SK-N-SH treated with all-trans-retinoic acid at 6 μM for 48 hours (cell line): ENCODE measurements at regions not wholly inside any gene's neighbourhood (a gene's known extent, or its start where the extent isn't known, plus 50 kb on each side); places are given as distances from the start of the nearest gene placed in this dataset.
"Not testable (repeated sequence)": the region's sequence is repeated elsewhere in the genome, so short reads cannot be mapped to it uniquely, and the experiment has no call there.

Source experiments
- ATAC-seq: fragments of 200-7000 bp; cut with Tn5 transposase; 3 replicates; pipeline ENCODE4 v1.9.1; 2020; ENCODE audit warnings: mild to moderate bottlenecking, moderate library complexity
- BACH2 ChIP-seq: fragments of 250-450 bp; sonication (Bioruptor Pico); IDR thresholded peaks from 2 replicates; pipeline ENCODE4 v1.9.0; 2021; ENCODE audit warnings: mild to moderate bottlenecking, borderline replicate concordance
- CREB5 ChIP-seq: fragments of 250-450 bp; sonication (Bioruptor Pico); IDR thresholded peaks from 2 replicates; pipeline ENCODE4 v1.5.1; 2020; ENCODE audit warnings: low read depth, mild to moderate bottlenecking, moderate library complexity
- CSDC2 ChIP-seq: fragments of 250-450 bp; sonication (Bioruptor Pico); IDR thresholded peaks from 2 replicates; pipeline ENCODE4 v1.5.0; 2020; ENCODE audit warnings: mild to moderate bottlenecking, moderate library complexity
- CSRNP3 ChIP-seq: fragments of 250-450 bp; sonication (Bioruptor Pico); IDR thresholded peaks from 2 replicates; pipeline ENCODE4 v1.5.1; 2021; ENCODE audit warnings: mild to moderate bottlenecking, moderate library complexity
- ESRRG ChIP-seq: fragments of 250-450 bp; sonication (Bioruptor Pico); IDR thresholded peaks from 2 replicates; pipeline ENCODE4 v1.6.1; 2021; ENCODE audit warnings: mild to moderate bottlenecking
- GLIS3 ChIP-seq: fragments of 250-450 bp; sonication (Bioruptor Pico); IDR thresholded peaks from 2 replicates; pipeline ENCODE4 v1.5.0; 2020; ENCODE audit warnings: mild to moderate bottlenecking, moderate library complexity
- ISL1 ChIP-seq: fragments of 250-450 bp; sonication (Bioruptor Pico); IDR thresholded peaks from 2 replicates; pipeline ENCODE4 v2.1.2; 2022; ENCODE audit warnings: mild to moderate bottlenecking, moderate library complexity
- OSR1 ChIP-seq: fragments of 250-450 bp; sonication (Bioruptor Pico); IDR thresholded peaks from 2 replicates; pipeline ENCODE4 v1.8.0; 2022; ENCODE audit warnings: moderate library complexity, mild to moderate bottlenecking, inconsistent platforms
- PATZ1 ChIP-seq: fragments of 250-450 bp; sonication (Bioruptor Pico); IDR thresholded peaks from 2 replicates; pipeline ENCODE4 v1.8.0; 2020; ENCODE audit warnings: mild to moderate bottlenecking, moderate library complexity, borderline replicate concordance
- POU6F1 ChIP-seq: fragments of 250-450 bp; sonication (Bioruptor Pico); IDR thresholded peaks from 2 replicates; pipeline ENCODE4 v1.8.0; 2021; ENCODE audit warnings: low read depth, mild to moderate bottlenecking, moderate library complexity, borderline replicate concordance
- PPARA ChIP-seq: fragments of 250-450 bp; sonication (Bioruptor Pico); IDR thresholded peaks from 2 replicates; pipeline ENCODE4 v1.5.0; 2020; ENCODE audit warnings: mild to moderate bottlenecking, borderline replicate concordance
- RARB ChIP-seq: fragments of 250-450 bp; sonication (Bioruptor Pico); IDR thresholded peaks from 2 replicates; pipeline ENCODE4 v1.8.0; 2021; ENCODE audit warnings: mild to moderate bottlenecking, moderate library complexity
- TCF4 ChIP-seq: fragments of 250-450 bp; sonication (Bioruptor Pico); IDR thresholded peaks from 2 replicates; pipeline ENCODE4 v1.8.0; 2021; ENCODE audit warnings: mild to moderate bottlenecking, moderate library complexity, borderline replicate concordance
- TOX ChIP-seq: fragments of 250-450 bp; sonication (Bioruptor Pico); IDR thresholded peaks from 2 replicates; pipeline ENCODE4 v1.8.0; 2021; ENCODE audit warnings: mild to moderate bottlenecking, moderate library complexity, borderline replicate concordance
- TSHZ2 ChIP-seq: fragments of 250-450 bp; sonication (Bioruptor Pico); IDR thresholded peaks from 2 replicates; pipeline ENCODE4 v1.5.0; 2020; ENCODE audit warnings: mild to moderate bottlenecking, moderate library complexity
- ZC3H10 ChIP-seq: fragments of 250-450 bp; sonication (Bioruptor Pico); IDR thresholded peaks from 2 replicates; pipeline ENCODE4 v1.5.1; 2021; ENCODE audit warnings: mild to moderate bottlenecking, moderate library complexity
- ZFP30 ChIP-seq: fragments of 450-650 bp; formaldehyde crosslinking; IDR thresholded peaks from 2 replicates; pipeline ENCODE4 v1.5.0; 2022; ENCODE audit warnings: mild to moderate bottlenecking, moderate library complexity
- ZNF565 ChIP-seq: fragments of 450-650 bp; formaldehyde crosslinking; conservative IDR thresholded peaks from 2 replicates; pipeline ENCODE4 v1.5.0; 2020; ENCODE audit warnings: low read depth, mild to moderate bottlenecking, moderate library complexity
- ZNF70 ChIP-seq: fragments of 450-650 bp; formaldehyde crosslinking; IDR thresholded peaks from 2 replicates; pipeline ENCODE4 v1.5.0; 2020; ENCODE audit warnings: mild to moderate bottlenecking, moderate library complexity
- ZNF8 ChIP-seq: fragments of 450-650 bp; formaldehyde crosslinking; IDR thresholded peaks from 2 replicates; pipeline ENCODE4 v1.5.0; 2020; ENCODE audit warnings: mild to moderate bottlenecking, moderate library complexity

GRCh38 chr21:36229181-36229580, 72.6 kb downstream of the DOP1B start:
- TF ChIP-seq PATZ1 (CRISPR knock-in tag) (no peak), PPARA (CRISPR knock-in tag) (no peak), CREB5 (no peak)
- ATAC-seq, result no peak

- not testable (repeated sequence) for ATAC-seq
These were observed 74.8 kb downstream of the DOP1B start for GRCh38 chr21:36231444-36231843.

- no peak for ATAC-seq
- TF ChIP-seq POU6F1 (CRISPR knock-in tag) (no peak), OSR1 (CRISPR knock-in tag) (no peak), TSHZ2 (no peak), TOX (CRISPR knock-in tag) (no peak), ISL1 (no peak), ZNF70 (CRISPR knock-in tag) (no peak), ZNF565 (no peak), ESRRG (CRISPR knock-in tag) (no peak), GLIS3 (CRISPR knock-in tag) (no peak), TCF4 (no peak), PPARA (CRISPR knock-in tag) (no peak), BACH2 (CRISPR knock-in tag) (no peak), ZNF8 (CRISPR knock-in tag) (no peak), RARB (CRISPR knock-in tag) (no peak), ZC3H10 (CRISPR knock-in tag) (no peak), CREB5 (no peak), ZFP30 (CRISPR knock-in tag) (no peak), CSDC2 (CRISPR knock-in tag) (no peak), PATZ1 (CRISPR knock-in tag) (no peak), CSRNP3 (CRISPR knock-in tag) (no peak)
These were observed 76.0 kb downstream of the DOP1B start for GRCh38 chr21:36232641-36233040.
